GM12864 (cell line): ENCODE measurements at regions not wholly inside any gene's neighbourhood (a gene's known extent, or its start where the extent isn't known, plus 50 kb on each side); places are given as distances from the start of the nearest gene placed in this dataset.

Source experiments
- DNase-seq: peaks from one replicate; pipeline ENCODE4 v3.0.0-alpha.2; 2011; ENCODE audit warnings: low read depth
- H3K4me3 ChIP-seq: 2 replicates; pipeline ENCODE4 v1.5.1; 2011; ENCODE audit warnings: mild to moderate bottlenecking, low read depth, low read length, control low read depth
- TF ChIP-seq, protein P1 (sequence below): IDR thresholded peaks from 2 replicates; pipeline ENCODE4 v1.5.1; 2011; ENCODE audit warnings: low read depth, mild to moderate bottlenecking, moderate library complexity, low read length, control low read depth, inconsistent platforms; ENCODE audit errors: missing control alignments

DNA sequence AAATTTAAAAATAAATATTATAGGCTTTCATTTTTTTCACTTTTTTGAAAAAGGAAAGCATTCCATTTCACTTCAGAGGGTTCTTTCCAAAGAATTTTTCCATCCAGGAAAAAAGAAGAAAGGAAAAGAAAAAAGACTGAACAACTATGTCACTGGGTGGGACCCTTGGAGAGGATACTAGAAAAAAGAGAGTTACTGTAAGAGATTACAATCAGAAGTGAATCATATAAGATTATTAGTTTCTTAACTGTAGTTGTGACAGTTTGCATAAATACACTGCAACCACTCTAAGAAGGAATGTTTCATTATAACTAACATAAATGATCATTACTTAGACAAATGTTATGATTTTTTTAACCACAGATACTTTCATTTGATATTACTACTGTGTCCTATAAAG is 87.8 kb downstream of the KLF12 start:
- no peak for DNase-seq
- H3K4me3 ChIP-seq, result no peak overlapping the region

DNA sequence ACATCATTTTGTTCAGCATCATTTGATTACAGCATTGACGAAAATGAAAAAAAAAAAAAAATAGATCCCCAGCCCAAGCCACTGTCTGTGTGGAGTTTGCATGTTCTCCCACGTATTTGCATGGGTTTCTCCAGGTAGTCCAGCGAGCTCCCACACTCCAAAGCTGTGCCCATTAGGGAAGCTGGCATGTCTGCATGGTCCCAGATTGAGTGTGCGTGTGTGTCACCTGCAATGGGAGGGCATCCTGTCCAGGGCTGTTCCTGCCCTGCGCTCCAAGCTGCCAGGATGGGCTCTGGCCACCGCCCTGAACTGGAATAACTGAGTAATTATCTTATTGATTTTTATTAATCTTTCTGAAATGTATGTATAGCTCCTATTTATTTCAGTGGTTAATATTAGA is 88.6 kb downstream of the KLF12 start:
- no peak for DNase-seq
- no peak overlapping the region for H3K4me3 ChIP-seq
- TF ChIP-seq, protein P1, sequence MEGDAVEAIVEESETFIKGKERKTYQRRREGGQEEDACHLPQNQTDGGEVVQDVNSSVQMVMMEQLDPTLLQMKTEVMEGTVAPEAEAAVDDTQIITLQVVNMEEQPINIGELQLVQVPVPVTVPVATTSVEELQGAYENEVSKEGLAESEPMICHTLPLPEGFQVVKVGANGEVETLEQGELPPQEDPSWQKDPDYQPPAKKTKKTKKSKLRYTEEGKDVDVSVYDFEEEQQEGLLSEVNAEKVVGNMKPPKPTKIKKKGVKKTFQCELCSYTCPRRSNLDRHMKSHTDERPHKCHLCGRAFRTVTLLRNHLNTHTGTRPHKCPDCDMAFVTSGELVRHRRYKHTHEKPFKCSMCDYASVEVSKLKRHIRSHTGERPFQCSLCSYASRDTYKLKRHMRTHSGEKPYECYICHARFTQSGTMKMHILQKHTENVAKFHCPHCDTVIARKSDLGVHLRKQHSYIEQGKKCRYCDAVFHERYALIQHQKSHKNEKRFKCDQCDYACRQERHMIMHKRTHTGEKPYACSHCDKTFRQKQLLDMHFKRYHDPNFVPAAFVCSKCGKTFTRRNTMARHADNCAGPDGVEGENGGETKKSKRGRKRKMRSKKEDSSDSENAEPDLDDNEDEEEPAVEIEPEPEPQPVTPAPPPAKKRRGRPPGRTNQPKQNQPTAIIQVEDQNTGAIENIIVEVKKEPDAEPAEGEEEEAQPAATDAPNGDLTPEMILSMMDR, result no peak

More for the DNA sequence above, 87.8 kb downstream of the KLF12 start:
- TF ChIP-seq, protein P1, result no peak

DNA sequence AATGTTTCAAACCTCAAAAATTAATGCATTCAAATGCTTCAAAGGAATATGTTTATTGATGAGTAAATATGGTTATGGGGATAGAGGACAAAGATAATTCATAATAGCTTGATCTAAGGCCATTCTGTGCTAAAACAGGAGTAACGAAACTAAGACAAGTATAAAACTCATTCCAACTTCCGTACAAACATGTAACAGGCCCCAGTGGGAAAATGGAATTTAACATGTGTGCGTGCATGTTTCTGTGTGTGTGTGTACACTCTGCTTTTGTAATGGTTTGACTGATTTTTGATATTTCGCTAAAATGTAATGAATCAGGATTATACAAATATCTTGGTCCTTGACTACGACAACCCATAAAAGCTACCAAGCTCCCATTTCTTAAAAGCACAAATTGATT is 91.0 kb downstream of the KLF12 start:
- DNase-seq, result no peak
- TF ChIP-seq, protein P1, result no peak
- H3K4me3 ChIP-seq, result no peak overlapping the region

DNA sequence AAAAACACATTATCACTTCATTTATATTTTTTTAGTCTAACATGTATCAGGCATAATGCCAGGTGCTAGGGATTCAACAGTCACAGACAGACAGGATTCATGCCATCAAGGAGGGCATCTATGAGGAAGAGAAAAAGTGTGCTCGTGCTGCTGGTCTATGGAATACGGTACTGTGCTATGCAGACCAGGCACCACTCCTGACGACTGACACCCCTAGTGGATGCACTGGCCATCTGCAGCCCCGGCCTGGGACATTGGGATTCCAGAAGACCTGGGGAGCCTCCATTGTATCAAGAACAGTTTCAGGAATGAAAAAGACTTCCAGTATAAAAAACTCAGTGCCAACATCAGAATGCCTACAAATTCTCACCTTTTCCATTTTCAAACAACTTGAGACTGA is 94.0 kb downstream of the KLF12 start:
- DNase-seq, result peak; percentile 31
- H3K4me3 ChIP-seq, result no peak overlapping the region
- TF ChIP-seq, protein P1, result peak; percentile 85

DNA sequence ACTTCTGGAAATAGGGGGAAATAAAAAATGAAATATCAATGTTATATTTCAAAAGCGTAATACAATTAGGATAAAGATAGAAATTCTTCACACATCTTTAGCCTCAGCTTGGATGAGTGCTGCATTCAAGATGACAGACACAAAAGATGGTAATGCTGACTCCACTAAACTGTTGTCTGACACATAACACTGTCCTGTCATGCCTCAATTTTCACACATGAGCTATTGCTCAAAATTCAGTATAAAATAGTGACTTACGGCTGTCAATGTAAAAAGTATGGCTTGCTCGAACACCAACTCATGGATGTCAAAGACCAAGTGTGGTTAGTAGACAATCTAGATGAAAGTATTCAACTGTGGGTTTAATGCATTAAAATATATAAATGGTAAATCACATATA is 94.5 kb downstream of the KLF12 start:
- DNase-seq, result no peak
- TF ChIP-seq, protein P1, result no peak
- H3K4me3 ChIP-seq, result no peak overlapping the region

DNA sequence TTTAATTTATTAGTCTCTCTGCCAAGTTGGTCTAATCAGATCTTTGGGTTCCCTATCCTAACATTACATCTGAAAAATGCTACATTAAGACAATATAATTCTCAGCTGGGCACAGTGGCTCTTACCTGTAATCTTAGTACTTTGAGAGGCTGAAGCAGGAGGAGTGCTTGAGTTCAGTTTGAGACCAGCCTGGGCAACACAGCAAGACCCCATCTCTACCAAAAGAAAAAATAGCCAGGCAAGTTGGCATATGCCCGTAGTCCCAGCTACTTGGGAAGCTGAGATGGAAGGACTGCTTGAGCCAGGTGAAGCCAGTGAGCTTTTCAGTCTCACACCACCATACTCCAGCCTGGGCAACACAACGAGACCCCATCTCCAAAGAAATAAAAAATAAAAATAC is 95.0 kb downstream of the KLF12 start:
- no peak for DNase-seq
- no peak overlapping the region for H3K4me3 ChIP-seq
- TF ChIP-seq, protein P1, result no peak

DNA sequence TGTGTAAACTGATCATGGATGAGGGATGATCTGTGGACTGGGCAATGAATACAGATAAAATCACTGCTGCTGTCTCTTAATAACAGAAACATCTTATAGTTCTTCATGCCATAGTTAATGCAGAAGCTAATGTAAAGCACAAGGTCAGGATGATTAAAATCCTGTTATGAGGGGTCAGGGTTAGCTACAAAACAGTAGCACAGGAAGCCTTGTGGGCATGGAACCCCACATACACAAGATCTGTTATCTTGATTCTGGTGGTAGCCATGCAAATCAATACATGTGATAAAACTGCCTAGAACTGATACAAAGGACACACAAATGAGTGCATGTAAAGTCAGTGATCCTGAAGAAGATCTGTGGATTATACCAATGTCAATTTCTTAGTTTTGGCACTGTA is 96.4 kb downstream of the KLF12 start:
- DNase-seq, result no peak
- H3K4me3 ChIP-seq, result no peak overlapping the region
- TF ChIP-seq, protein P1, result no peak
